HepG2 (cell line): ENCODE measurements at regions not wholly inside any gene's neighbourhood (a gene's known extent, or its start where the extent isn't known, plus 50 kb on each side); places are given as distances from the start of the nearest gene placed in this dataset.

ENCODE experiments used
- CEBPB ChIP-seq: IDR thresholded peaks from 2 replicates; pipeline ENCODE4 v1.6.1; 2011; ENCODE audit warnings: low read depth, low read length, improper control_type of control experiment, borderline replicate concordance
- CTCF ChIP-seq: sonication (generic); formaldehyde crosslinking; IDR thresholded peaks from 2 replicates; pipeline ENCODE4 v1.5.0; 2020; ENCODE audit warnings: mild to moderate bottlenecking, missing genetic modification reagents, moderate library complexity
- GABPA ChIP-seq, 2 experiments: IDR thresholded peaks; 2 replicates each; pipeline ENCODE4 v1.6.1; 2011 to 2016; ENCODE audit warnings: low read depth in 2 of 2, low read length in 1 of 2, missing biosample characterization in 1 of 2, missing genetic modification characterization in 1 of 2
- KAT8 ChIP-seq: IDR thresholded peaks from 2 replicates; pipeline ENCODE4 v1.6.1; 2016; ENCODE audit warnings: missing genetic modification reagents, missing compliant biosample characterization
- ZNF260 ChIP-seq: sonication (generic); formaldehyde crosslinking; IDR thresholded peaks from 2 replicates; pipeline ENCODE4 v1.4.0; 2020; ENCODE audit warnings: missing genetic modification reagents, low read depth, mild to moderate bottlenecking, borderline replicate concordance
- ZNF563 ChIP-seq: sonication (generic); formaldehyde crosslinking; IDR thresholded peaks from 2 replicates; pipeline ENCODE4 v1.8.0; 2022; ENCODE audit warnings: mild to moderate bottlenecking, moderate library complexity, missing genetic modification reagents

GRCh38 chr7:56181010-56181409 lies 64.8 kb upstream of the NUPR2 start:
- TF ChIP-seq KAT8 (no peak), CTCF (no peak), CEBPB (no peak), ZNF563 (CRISPR knock-in tag) (no peak), ZNF260 (no peak), GABPA (IDR thresholded peaks at IDR 0.05; ENCODE audit: low read depth, low read length) (no peak), GABPA (CRISPR knock-in tag; IDR thresholded peaks at IDR 0.05; ENCODE audit: low read depth) (no peak)
